ENCODE measurements at regions not wholly inside any gene's neighbourhood (a gene's known extent, or its start where the extent isn't known, plus 50 kb on each side); places are given as distances from the start of the nearest gene placed in this dataset.

DNA sequence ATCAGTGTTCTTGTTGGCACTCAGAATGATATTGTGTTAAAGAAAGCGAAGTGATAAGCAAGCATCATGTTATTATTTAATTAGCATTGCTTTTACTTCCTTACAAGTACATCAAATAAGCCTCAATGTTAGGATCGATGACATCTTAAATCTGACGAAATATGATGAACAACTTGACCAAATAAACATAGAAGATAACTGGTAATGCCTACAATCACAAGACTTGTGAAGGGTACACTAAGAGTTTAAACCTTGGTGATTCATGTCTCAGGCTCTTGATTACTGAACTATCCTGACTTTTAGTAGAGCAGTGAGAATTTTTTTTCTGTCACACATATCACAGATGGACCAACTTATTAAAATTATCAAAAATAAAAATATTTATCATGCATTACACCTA lies 500.8 kb upstream of the ZEB2 start:
- no peaks in the 10 kb centered on the region for H3K4me1 ChIP-seq (ENCODE audit: control insufficient read depth in 1 of 2, insufficient read depth in 1 of 2, low read depth in 1 of 2, low read length in 1 of 2)

DNA sequence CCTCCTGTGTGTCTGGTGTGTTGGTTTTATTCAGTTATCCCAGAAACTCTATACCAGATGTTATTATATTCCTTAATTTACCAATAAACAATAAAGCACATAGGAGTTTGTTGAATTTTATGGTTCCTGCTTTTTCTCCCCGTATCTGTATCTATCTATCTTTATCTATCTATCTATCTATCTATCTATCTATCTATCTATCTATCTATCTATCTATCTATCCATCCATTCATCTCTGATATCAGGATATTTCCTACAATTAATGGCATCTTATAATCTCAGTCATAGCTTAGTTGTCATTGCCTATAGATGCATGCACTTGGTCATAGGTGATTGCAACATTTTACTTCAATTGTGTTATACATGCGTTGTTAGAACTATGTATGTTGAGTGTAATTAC lies 500.2 kb upstream of the ZEB2 start:
- Histone ChIP-seq H3K27me3 (no peaks in the 10 kb centered on the region), H3K4me3 (ENCODE audit: low read depth in 1 of 2, low read length in 1 of 2) (no peak overlapping the region), H3K36me3 (no peaks in the 10 kb centered on the region), H3K27ac (no peak overlapping the region), H3K4me1 (ENCODE audit: control insufficient read depth in 1 of 2, insufficient read depth in 1 of 2, low read depth in 1 of 2, low read length in 1 of 2) (no peaks in the 10 kb centered on the region), H3K9me3 (no peaks in the 10 kb centered on the region)
- TF ChIP-seq, protein P1, sequence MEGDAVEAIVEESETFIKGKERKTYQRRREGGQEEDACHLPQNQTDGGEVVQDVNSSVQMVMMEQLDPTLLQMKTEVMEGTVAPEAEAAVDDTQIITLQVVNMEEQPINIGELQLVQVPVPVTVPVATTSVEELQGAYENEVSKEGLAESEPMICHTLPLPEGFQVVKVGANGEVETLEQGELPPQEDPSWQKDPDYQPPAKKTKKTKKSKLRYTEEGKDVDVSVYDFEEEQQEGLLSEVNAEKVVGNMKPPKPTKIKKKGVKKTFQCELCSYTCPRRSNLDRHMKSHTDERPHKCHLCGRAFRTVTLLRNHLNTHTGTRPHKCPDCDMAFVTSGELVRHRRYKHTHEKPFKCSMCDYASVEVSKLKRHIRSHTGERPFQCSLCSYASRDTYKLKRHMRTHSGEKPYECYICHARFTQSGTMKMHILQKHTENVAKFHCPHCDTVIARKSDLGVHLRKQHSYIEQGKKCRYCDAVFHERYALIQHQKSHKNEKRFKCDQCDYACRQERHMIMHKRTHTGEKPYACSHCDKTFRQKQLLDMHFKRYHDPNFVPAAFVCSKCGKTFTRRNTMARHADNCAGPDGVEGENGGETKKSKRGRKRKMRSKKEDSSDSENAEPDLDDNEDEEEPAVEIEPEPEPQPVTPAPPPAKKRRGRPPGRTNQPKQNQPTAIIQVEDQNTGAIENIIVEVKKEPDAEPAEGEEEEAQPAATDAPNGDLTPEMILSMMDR (IDR thresholded peaks at IDR 0.05), result no peak

More for the DNA sequence above, 500.8 kb upstream of the ZEB2 start:
- Histone ChIP-seq H3K36me3 (no peaks in the 10 kb centered on the region), H3K9me3 (no peaks in the 10 kb centered on the region), H3K27ac (no peak overlapping the region), H3K27me3 (no peaks in the 10 kb centered on the region), H3K4me3 (ENCODE audit: low read depth in 1 of 2, low read length in 1 of 2) (no peak overlapping the region)
- TF ChIP-seq, protein P1 (IDR thresholded peaks at IDR 0.05), result no peak

DNA sequence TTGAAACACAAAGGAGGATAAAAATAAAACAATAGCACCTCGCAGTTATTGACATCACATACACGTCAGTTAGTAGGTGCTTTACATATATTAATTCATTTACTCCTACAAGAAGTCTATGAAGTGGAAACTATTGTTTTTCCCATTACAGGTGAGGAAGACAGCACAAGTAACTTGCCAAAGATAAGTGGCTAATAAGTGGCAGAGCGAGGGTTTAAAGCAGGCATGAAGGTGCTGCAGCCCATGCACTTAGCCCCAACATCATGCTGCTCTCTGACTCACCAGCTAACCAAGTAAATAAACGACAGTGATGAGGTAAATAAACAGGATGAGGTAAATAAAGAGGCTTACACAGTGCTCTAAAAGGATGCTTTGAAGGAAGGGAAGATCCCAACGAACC lies 498.6 kb upstream of the ZEB2 start:
- Histone ChIP-seq H3K4me3 (ENCODE audit: low read depth in 1 of 2, low read length in 1 of 2) (no peak overlapping the region), H3K36me3 (no peaks in the 10 kb centered on the region), H3K9me3 (no peaks in the 10 kb centered on the region), H3K27ac (no peak overlapping the region), H3K27me3 (no peaks in the 10 kb centered on the region), H3K4me1 (ENCODE audit: control insufficient read depth in 1 of 2, insufficient read depth in 1 of 2, low read depth in 1 of 2, low read length in 1 of 2) (no peaks in the 10 kb centered on the region)
- TF ChIP-seq, protein P1 (IDR thresholded peaks at IDR 0.05), result no peak

DNA sequence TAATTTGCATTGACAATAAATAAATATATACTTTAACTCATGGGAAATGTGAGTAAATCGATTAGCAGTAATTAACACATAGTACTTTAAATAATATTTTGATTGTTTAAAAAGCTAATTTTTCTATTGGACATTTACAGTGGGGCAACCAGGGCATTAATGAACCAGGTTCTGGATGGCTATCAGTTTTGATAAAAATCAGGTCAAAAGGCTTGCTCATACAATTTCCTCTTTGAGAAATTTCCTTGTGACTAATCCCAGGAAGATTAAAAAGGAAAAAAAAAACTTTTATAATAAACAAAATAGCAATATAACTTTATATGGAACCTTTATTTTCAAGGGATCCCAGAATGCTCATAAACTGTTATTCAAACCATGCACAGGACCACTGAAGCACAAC lies 497.2 kb upstream of the ZEB2 start:
- TF ChIP-seq, protein P1 (IDR thresholded peaks at IDR 0.05), result no peak
- Histone ChIP-seq H3K4me3 (ENCODE audit: low read depth in 1 of 2, low read length in 1 of 2) (no peak overlapping the region), H3K4me1 (ENCODE audit: control insufficient read depth in 1 of 2, insufficient read depth in 1 of 2, low read depth in 1 of 2, low read length in 1 of 2) (no peaks in the 10 kb centered on the region), H3K36me3 (no peaks in the 10 kb centered on the region), H3K9me3 (no peaks in the 10 kb centered on the region), H3K27me3 (no peaks in the 10 kb centered on the region), H3K27ac (no peak overlapping the region)

DNA sequence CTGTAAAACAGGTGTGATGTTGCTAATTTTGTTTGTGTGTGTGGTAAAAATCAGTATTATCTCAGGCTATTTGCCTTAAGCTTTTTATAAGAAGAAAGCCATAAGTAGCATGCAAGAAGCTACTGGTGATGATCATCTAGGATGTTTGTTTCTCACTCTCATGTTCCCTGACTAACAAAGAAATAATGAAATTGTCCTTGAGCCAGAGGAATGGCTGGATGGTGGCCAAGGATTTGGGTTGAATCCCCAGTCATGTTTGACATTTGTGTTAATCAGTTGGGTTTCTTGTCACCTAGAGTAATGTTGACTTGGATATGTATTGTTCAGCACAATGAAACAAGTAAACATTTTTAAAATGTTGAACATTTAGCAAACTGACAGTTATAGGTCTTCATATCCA lies 496.8 kb upstream of the ZEB2 start:
- Histone ChIP-seq H3K9me3 (no peaks in the 10 kb centered on the region), H3K36me3 (no peaks in the 10 kb centered on the region), H3K27me3 (no peaks in the 10 kb centered on the region), H3K4me3 (ENCODE audit: low read depth in 1 of 2, low read length in 1 of 2) (no peak overlapping the region), H3K27ac (no peak overlapping the region), H3K4me1 (ENCODE audit: control insufficient read depth in 1 of 2, insufficient read depth in 1 of 2, low read depth in 1 of 2, low read length in 1 of 2) (no peaks in the 10 kb centered on the region)
- TF ChIP-seq, protein P1 (IDR thresholded peaks at IDR 0.05), result no peak

DNA sequence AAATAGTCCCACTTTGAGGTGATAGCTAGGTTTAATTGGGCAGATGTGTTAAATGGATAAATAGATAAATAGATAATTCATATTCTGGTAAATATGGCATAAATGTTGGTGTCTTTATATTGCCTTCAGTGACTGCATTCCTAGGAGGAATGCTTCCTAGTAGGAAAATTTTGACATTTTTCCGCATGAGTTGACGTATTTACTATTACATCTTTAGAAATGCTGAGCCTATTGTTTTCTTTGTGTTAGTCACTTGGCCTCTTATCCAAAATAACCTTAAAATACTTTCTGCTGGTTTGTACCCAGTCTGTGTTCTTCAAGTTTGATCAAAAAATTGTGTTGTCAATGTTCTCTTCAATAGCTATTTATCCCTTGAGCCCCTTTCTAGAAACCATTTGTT lies 495.6 kb upstream of the ZEB2 start:
- no peaks in the 10 kb centered on the region for H3K36me3 ChIP-seq
- H3K27ac ChIP-seq, result no peak overlapping the region
- TF ChIP-seq, protein P1 (IDR thresholded peaks at IDR 0.05), result no peak
- no peaks in the 10 kb centered on the region for H3K4me1 ChIP-seq (ENCODE audit: control insufficient read depth in 1 of 2, insufficient read depth in 1 of 2, low read depth in 1 of 2, low read length in 1 of 2)
- H3K27me3 ChIP-seq, result no peaks in the 10 kb centered on the region
- no peak overlapping the region for H3K4me3 ChIP-seq (ENCODE audit: low read depth in 1 of 2, low read length in 1 of 2)
- no peaks in the 10 kb centered on the region for H3K9me3 ChIP-seq

Data from neutrophil (primary cell).